ENCODE measurements at regions not wholly inside any gene's neighbourhood (a gene's known extent, or its start where the extent isn't known, plus 50 kb on each side); places are given as distances from the start of the nearest gene placed in this dataset.

DNA sequence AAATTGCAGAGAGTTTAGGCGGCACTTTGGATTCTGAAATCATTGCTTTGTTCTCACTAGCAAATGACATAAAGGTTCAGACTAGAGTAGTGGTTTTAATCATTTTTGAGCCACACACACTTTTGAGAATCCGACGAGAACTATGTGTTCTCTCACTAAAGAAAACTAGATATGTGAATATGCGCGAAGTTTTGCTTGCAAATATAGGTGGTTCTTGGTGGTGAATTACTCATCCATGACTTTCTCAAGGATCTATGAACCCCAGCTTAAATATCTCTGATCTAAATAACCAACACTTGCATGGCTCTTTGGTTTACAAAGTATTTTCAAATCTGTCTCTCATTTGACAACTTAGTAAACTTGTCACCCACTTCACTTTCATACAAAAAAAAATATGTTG lies 54.8 kb downstream of the NOG start:
- Mint-ChIP-seq H3K27ac (no peak overlapping the region), H3K27me3 (ENCODE audit: low read depth) (peaks cover 11% of the 10 kb centered on the region), H3K36me3 (ENCODE audit: low read depth) (no peaks in the 10 kb centered on the region), H3K9me3 (peaks cover 9% of the 10 kb centered on the region), H3K4me3 (ENCODE audit: low read depth) (no peak overlapping the region), H3K4me1 (ENCODE audit: low read depth) (no peaks in the 10 kb centered on the region)
- intact Hi-C loops (cut with micrococcal nuclease): no loop called here
- DNase-seq (ENCODE audit: low spot score): no peak

DNA sequence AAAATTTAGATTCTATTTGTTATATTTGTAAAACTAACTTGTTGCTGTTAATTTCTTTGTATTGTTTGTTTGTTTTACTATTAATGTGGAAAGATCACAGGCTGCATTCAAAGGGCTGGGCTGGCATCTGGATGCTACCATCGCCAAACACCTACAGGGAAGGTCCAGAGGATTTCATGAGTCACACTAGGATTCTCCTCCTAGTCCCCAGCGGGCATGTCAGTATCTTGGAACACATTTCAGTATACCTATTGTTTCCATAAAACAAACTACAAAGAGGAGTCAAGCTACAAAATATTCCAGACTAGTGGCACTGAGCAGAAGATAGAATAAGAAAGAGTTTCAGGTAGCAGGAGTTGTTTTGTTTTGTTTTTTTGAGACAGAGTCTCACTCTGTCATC lies 55.3 kb downstream of the NOG start:
- peaks cover 9% of the 10 kb centered on the region for H3K9me3 Mint-ChIP-seq
- H3K4me1 Mint-ChIP-seq (ENCODE audit: low read depth): peaks cover 2% of the 10 kb centered on the region
- H3K27me3 Mint-ChIP-seq (ENCODE audit: low read depth): peaks cover 11% of the 10 kb centered on the region
- DNase-seq (ENCODE audit: low spot score): no peak
- H3K36me3 Mint-ChIP-seq (ENCODE audit: low read depth): no peaks in the 10 kb centered on the region
- H3K4me3 Mint-ChIP-seq (ENCODE audit: low read depth): no peak overlapping the region
- H3K27ac Mint-ChIP-seq: no peak overlapping the region
- intact Hi-C loops (cut with micrococcal nuclease): no loop called here

DNA sequence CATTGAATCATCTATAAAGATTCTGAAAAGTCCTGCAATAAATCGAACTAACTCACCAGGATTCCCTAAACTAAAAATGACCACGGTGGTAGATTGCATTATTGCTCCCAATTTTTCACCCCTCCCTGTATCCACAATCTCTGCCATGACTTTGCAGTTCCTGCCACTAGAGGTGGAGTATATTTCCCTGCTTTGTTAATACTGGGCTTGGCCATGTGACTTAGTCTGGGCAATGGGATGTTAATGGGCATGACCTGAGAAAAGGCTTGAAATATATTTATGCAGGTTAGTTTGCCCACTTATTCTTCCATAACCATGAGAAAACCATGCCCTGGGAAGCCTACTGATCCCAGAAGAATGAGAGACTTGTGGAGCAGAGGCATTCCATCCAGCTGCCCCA lies 59.1 kb downstream of the NOG start:
- DNase-seq (ENCODE audit: low spot score): no peak
- Mint-ChIP-seq H3K9me3 (peaks cover 9% of the 10 kb centered on the region), H3K4me3 (ENCODE audit: low read depth) (no peak overlapping the region), H3K27me3 (ENCODE audit: low read depth) (peaks cover 18% of the 10 kb centered on the region), H3K36me3 (ENCODE audit: low read depth) (no peaks in the 10 kb centered on the region), H3K4me1 (ENCODE audit: low read depth) (peaks cover 2% of the 10 kb centered on the region), H3K27ac (no peak overlapping the region)
- intact Hi-C loops (cut with micrococcal nuclease): no loop called here

DNA sequence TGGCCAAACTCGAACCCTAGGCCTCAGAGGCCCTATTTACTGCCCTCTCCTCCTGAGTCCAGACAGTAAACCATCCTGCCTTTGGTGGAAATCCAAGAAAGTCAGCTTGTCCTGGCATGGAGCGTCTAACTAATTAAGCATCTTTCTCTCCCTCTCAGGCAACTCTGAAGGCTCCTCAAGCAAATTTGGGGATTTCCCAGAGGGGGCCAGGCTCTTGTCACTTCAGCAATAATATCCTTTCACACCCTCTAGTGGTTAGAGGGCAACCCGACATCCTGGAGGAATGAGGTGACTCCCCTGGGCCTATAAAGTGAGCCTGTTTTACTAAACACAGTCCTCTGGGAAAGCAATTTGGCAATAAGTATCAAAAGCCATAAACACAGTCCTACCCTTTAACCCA lies 60.4 kb downstream of the NOG start:
- H3K27ac Mint-ChIP-seq: no peak overlapping the region
- H3K4me1 Mint-ChIP-seq (ENCODE audit: low read depth): peaks cover 2% of the 10 kb centered on the region
- peak; percentile 28 for DNase-seq (ENCODE audit: low spot score)
- peaks cover 18% of the 10 kb centered on the region for H3K27me3 Mint-ChIP-seq (ENCODE audit: low read depth)
- H3K36me3 Mint-ChIP-seq (ENCODE audit: low read depth): no peaks in the 10 kb centered on the region
- H3K9me3 Mint-ChIP-seq: peaks cover 9% of the 10 kb centered on the region
- no peak overlapping the region for H3K4me3 Mint-ChIP-seq (ENCODE audit: low read depth)
- intact Hi-C loops (cut with micrococcal nuclease): loop anchor here (1.0 kb wide), 1 partner anchor 62 kb away; no protein-coding TSS in a partner anchor

DNA sequence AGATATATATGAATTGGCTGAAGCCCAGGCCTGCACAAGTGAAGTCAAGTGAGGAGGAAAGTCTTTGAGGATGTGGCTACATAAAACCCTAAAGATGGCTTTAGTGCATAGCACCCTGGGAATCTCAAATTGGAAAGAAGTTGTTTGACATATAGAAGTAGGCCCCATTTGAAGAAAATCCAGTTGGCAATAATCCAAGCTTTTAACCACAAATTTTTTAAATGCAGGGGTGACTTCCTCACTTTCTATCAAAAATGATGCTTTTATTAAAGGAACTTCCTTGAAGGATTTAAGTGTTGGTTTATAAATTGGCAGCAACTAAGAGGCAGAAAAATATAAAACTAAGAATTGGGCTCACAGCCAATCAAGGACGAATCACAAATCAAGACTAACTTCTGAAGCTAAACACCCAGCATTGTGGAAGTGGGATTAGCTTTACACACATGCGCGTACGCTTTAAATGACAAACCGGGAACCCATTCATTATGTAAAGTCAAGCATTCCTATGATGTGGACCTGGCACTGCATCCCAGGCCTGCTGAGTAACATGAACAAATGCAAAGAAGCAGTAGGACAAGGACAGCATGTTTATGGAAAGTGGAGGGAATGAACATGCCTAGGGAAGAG lies 63.3 kb downstream of the NOG start:
- H3K4me3 Mint-ChIP-seq (ENCODE audit: low read depth): no peak overlapping the region
- intact Hi-C loops (cut with micrococcal nuclease): no loop called here
- peaks cover 5% of the 10 kb centered on the region for H3K9me3 Mint-ChIP-seq
- peaks cover 19% of the 10 kb centered on the region for H3K27me3 Mint-ChIP-seq (ENCODE audit: low read depth)
- H3K36me3 Mint-ChIP-seq (ENCODE audit: low read depth): no peaks in the 10 kb centered on the region
- H3K4me1 Mint-ChIP-seq (ENCODE audit: low read depth): peaks cover 2% of the 10 kb centered on the region
- DNase-seq (ENCODE audit: low spot score): no peak
- no peak overlapping the region for H3K27ac Mint-ChIP-seq

DNA sequence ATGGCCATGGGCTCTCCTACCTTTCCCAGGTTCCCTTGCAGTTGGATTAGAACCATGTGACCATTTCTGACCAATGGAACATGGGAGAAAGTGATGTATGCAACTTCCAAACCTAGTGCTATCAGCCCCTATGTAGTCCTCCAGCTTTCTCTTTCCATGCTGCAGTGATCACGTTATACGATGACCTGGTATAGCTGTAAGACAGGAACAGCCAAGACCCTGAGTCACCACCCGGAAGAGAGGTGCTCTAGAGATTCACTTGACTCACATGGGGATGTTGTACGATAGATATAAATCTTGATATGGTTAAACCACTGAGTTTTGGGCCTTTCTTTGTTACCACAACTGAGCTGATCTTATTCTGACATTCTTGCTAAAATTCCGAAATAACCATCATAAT lies 65.1 kb downstream of the NOG start:
- Mint-ChIP-seq H3K27me3 (ENCODE audit: low read depth) (peaks cover 20% of the 10 kb centered on the region), H3K4me3 (ENCODE audit: low read depth) (no peak overlapping the region), H3K27ac (no peak overlapping the region), H3K4me1 (ENCODE audit: low read depth) (peaks cover 2% of the 10 kb centered on the region), H3K36me3 (ENCODE audit: low read depth) (no peaks in the 10 kb centered on the region), H3K9me3 (no peaks in the 10 kb centered on the region)
- DNase-seq (ENCODE audit: low spot score): no peak
- intact Hi-C loops (cut with micrococcal nuclease): no loop called here

DNA sequence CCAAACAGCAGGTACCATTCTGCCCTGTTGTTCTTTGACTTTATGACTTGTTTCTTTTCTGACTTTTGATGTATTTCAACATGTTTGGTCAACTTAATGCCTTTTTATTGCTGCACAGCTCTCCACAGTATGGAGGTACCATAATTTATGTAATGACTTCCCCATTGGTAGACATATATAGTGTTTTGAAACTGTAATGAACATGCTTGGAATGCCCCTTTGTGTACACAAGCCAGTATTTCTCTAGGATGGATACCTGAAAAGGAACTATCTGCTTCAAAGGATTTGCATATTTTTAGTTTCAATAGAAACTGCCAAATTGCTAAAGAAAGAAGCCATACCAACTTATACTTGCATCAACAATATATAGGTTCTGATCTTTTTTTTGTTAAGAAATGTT lies 66.1 kb downstream of the NOG start:
- Mint-ChIP-seq H3K9me3 (no peaks in the 10 kb centered on the region), H3K4me3 (ENCODE audit: low read depth) (no peak overlapping the region), H3K36me3 (ENCODE audit: low read depth) (no peaks in the 10 kb centered on the region), H3K27ac (no peak overlapping the region), H3K4me1 (ENCODE audit: low read depth) (no peaks in the 10 kb centered on the region), H3K27me3 (ENCODE audit: low read depth) (peaks cover 20% of the 10 kb centered on the region)
- intact Hi-C loops (cut with micrococcal nuclease): no loop called here
- DNase-seq (ENCODE audit: low spot score): no peak

DNA sequence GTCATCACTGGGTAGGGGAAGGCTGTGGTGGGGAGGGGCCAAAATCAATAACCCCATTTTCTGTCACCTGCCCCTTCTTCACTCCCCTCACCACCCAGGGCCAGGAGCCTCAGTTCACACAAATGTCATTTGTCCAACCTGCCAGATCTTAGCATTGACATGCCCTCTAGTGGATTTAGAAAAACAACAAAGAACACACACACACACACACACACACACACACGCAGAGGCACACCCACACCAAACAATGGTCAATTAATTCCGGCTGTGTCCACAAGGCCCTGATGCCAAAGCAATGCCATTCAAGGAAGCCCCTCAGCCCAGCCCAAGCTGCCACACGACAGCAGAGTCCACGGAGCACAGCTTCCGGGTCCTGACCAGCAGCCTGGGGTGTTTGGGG lies 68.4 kb downstream of the NOG start:
- Mint-ChIP-seq H3K4me1 (ENCODE audit: low read depth) (no peaks in the 10 kb centered on the region), H3K4me3 (ENCODE audit: low read depth) (no peak overlapping the region), H3K9me3 (no peaks in the 10 kb centered on the region), H3K27ac (no peak overlapping the region), H3K27me3 (ENCODE audit: low read depth) (peaks cover 19% of the 10 kb centered on the region), H3K36me3 (ENCODE audit: low read depth) (no peaks in the 10 kb centered on the region)
- intact Hi-C loops (cut with micrococcal nuclease): no loop called here
- no peak for DNase-seq (ENCODE audit: low spot score)

DNA sequence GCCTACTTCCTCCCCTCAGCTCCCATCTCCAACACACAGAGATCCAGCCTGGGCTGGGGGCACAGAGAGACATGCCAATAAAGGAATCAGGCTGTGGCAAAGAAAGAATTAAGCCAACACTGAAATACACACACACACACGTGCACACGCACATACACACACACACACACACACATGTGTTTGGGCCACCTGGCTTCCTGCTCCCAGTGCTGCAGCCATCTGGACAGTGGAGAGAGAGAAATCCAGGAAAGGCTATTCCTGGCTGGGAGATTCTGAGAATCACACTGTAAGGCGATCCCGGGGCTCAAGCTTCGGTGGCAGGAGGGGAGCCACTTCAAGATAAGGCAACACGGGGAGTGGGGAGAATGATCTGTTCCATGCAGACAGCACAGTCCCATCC lies 72.4 kb downstream of the NOG start:
- Mint-ChIP-seq H3K4me1 (ENCODE audit: low read depth) (no peaks in the 10 kb centered on the region), H3K27me3 (ENCODE audit: low read depth) (peaks cover 24% of the 10 kb centered on the region), H3K9me3 (no peaks in the 10 kb centered on the region), H3K27ac (no peak overlapping the region), H3K36me3 (ENCODE audit: low read depth) (no peaks in the 10 kb centered on the region), H3K4me3 (ENCODE audit: low read depth) (no peak overlapping the region)
- intact Hi-C loops (cut with micrococcal nuclease): no loop called here
- no peak for DNase-seq (ENCODE audit: low spot score)

DNA sequence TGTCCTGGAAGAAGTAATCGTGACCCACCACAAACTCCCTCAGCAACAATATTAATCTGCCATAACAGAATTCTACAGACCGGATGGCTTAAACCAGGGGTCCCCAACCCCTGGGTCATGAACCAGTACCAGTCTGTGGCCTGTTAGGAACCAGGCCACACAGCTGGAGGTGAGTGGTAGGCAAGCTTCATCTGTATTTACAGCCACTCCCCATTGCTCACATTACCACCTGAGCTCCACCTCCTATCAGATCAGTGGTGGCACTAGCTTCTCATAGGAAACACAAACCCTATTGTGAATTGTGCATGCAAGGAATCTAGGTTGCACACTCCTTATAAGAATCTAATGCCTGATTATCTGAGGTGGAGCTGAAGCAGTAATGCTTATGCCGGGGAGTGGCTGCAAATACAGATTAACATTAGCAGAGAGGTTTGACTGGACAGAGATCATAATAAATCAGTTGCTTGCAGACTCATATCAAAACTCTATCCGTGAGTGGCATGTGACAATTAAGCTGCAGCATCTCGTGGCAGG lies 74.5 kb downstream of the NOG start:
- no peak for DNase-seq (ENCODE audit: low spot score)
- intact Hi-C loops (cut with micrococcal nuclease): no loop called here
- Mint-ChIP-seq H3K27me3 (ENCODE audit: low read depth) (peaks cover 33% of the 10 kb centered on the region), H3K4me1 (ENCODE audit: low read depth) (no peaks in the 10 kb centered on the region), H3K27ac (no peak overlapping the region), H3K36me3 (ENCODE audit: low read depth) (no peaks in the 10 kb centered on the region), H3K9me3 (no peaks in the 10 kb centered on the region), H3K4me3 (ENCODE audit: low read depth) (no peak overlapping the region)

DNA sequence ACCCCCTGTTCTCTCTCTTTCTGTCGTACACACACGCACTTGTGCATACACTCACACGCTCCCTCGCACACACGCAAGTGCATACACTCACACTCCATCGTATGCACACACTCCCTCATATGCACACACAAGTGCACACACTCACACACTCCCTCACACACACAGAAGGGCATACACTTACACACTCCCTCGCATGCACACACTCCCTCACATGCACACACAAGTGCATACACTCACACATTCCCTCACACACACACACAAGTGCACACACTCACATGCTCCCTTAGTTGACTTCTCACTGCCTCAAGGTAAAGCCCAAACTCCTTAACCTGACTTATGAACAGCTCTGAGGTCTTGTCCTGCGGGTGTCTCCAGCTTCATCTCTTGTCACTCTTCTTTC lies 78.7 kb downstream of the NOG start:
- Mint-ChIP-seq H3K27ac (no peak overlapping the region), H3K9me3 (no peaks in the 10 kb centered on the region), H3K27me3 (ENCODE audit: low read depth) (peaks cover 56% of the 10 kb centered on the region), H3K36me3 (ENCODE audit: low read depth) (no peaks in the 10 kb centered on the region), H3K4me3 (ENCODE audit: low read depth) (no peak overlapping the region), H3K4me1 (ENCODE audit: low read depth) (peaks cover 4% of the 10 kb centered on the region)
- intact Hi-C loops (cut with micrococcal nuclease): no loop called here
- no peak for DNase-seq (ENCODE audit: low spot score)

DNA sequence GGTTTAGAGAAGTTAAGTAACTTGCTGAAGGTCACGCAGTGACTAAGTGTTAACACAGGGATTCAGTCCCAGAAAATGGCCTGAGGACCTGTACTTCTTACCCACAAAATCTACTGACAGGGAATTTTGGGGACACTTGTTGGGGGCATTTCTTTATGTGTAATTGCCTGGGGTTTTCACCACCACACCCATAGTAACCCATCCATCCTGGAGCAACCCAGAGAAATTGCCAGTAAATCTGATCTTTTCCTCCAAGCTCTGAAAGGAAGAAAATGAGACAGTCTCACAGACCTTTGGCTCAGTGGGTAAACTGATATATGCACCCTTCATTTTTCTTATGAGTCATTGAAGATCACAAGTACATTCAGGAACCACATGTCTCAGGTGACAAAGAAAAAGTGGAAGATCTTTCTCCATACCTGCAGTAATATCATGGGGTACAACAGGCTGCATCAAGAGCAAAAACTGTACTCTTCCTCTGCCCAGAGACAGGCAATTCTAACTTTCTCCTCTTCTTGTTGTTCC lies 81.0 kb downstream of the NOG start:
- H3K27me3 Mint-ChIP-seq (ENCODE audit: low read depth): peaks cover 54% of the 10 kb centered on the region
- H3K27ac Mint-ChIP-seq: no peak overlapping the region
- intact Hi-C loops (cut with micrococcal nuclease): no loop called here

DNA sequence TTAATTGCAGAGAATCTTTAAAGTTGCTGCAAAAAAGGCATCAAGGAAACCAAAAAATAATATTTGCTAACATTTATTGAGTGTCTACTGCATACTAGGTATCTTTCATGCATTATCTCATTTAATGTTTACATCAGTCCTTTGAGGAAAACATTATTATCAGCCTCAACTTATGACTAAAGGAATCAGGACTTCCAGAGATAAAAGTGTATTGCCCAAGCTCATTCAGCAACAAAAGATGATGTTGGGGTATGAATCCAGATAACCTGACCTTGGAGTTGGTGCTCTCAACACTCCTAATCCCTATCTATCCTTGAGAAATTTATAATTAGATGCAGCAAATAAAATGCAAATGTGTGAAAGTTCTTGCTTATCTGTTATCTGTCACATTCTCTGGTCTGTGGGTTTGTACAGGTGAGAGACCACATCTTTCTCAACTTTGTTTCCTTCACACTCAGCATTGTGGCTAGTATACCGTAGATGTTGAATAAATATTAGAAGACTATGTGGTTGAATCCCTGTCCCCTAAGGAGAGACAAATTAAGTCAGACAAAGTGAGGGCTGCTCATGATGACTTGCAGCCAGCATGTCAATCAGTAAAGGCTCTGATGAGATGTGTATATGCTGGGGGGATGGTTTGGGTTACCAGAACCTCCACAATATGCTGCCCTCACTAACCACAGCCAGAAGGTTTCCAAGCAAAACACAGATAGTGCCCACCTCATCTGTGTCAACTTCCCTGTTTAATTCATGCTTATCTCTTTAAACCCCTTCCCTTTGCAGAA lies 82.6 kb downstream of the NOG start:
- no peak overlapping the region for H3K27ac Mint-ChIP-seq
- no peak for DNase-seq (ENCODE audit: low spot score)
- peaks cover 17% of the 10 kb centered on the region for H3K4me1 Mint-ChIP-seq (ENCODE audit: low read depth)
- peaks cover 49% of the 10 kb centered on the region for H3K27me3 Mint-ChIP-seq (ENCODE audit: low read depth)
- intact Hi-C loops (cut with micrococcal nuclease): loop anchor here (5.0 kb wide), 1 partner anchor 41 kb away; no protein-coding TSS in a partner anchor
- no peak overlapping the region for H3K4me3 Mint-ChIP-seq (ENCODE audit: low read depth)
- H3K9me3 Mint-ChIP-seq: no peaks in the 10 kb centered on the region
- H3K36me3 Mint-ChIP-seq (ENCODE audit: low read depth): no peaks in the 10 kb centered on the region

More for the DNA sequence above, 81.0 kb downstream of the NOG start:
- H3K9me3 Mint-ChIP-seq: no peaks in the 10 kb centered on the region
- no peak overlapping the region for H3K4me3 Mint-ChIP-seq (ENCODE audit: low read depth)
- DNase-seq (ENCODE audit: low spot score): no peak
- no peaks in the 10 kb centered on the region for H3K36me3 Mint-ChIP-seq (ENCODE audit: low read depth)
- H3K4me1 Mint-ChIP-seq (ENCODE audit: low read depth): peaks cover 9% of the 10 kb centered on the region
